Type B pancreatic cell (in vitro differentiated cells): ENCODE measurements at regions not wholly inside any gene's neighbourhood (a gene's known extent, or its start where the extent isn't known, plus 50 kb on each side); places are given as distances from the start of the nearest gene placed in this dataset.

Experiments
- DNase-seq: peaks from one replicate; pipeline ENCODE4 v3.0.0; 2021; ENCODE audit warnings: mixed read lengths; ENCODE audit not compliant: unreplicated experiment; ENCODE audit errors: extremely low spot score
- H3K27ac Mint-ChIP-seq: 2 replicates; pipeline ENCODE4 v1.8.0; 2021; ENCODE audit warnings: mild to moderate bottlenecking, mixed read lengths
- H3K27me3 Mint-ChIP-seq: 2 replicates; pipeline ENCODE4 v1.8.0; 2021; ENCODE audit warnings: mixed read lengths
- H3K36me3 Mint-ChIP-seq: 2 replicates; pipeline ENCODE4 v1.8.0; 2021; ENCODE audit warnings: mixed read lengths
- H3K4me1 Mint-ChIP-seq: one replicate; pipeline ENCODE4 v1.8.0; 2021; ENCODE audit warnings: mixed read lengths; ENCODE audit not compliant: unreplicated experiment
- H3K4me3 Mint-ChIP-seq: 2 replicates; pipeline ENCODE4 v1.8.0; 2021; ENCODE audit warnings: mild to moderate bottlenecking, mixed read lengths
- H3K9me3 Mint-ChIP-seq: 2 replicates; pipeline ENCODE4 v1.8.0; 2021; ENCODE audit warnings: mixed read lengths
- CTCF ChIP-seq: fragments of 200-600 bp; sonication (generic); conservative IDR thresholded peaks from 2 replicates; pipeline ENCODE4 v1.5.0; 2021; ENCODE audit warnings: antibody characterized with exemption, mild to moderate bottlenecking

- no peaks in the 10 kb centered on the region for H3K9me3 Mint-ChIP-seq
- no peaks in the 10 kb centered on the region for H3K36me3 Mint-ChIP-seq
- no peak for TF ChIP-seq CTCF
- no peak overlapping the region for H3K27ac Mint-ChIP-seq
- no peak for DNase-seq
- H3K4me1 Mint-ChIP-seq: no peaks in the 10 kb centered on the region
- H3K4me3 Mint-ChIP-seq: no peak overlapping the region
- H3K27me3 Mint-ChIP-seq: no peaks in the 10 kb centered on the region
Measured at GRCh38 chr5:60453186-60453976, 246.6 kb downstream of the DEPDC1B start.

DNA sequence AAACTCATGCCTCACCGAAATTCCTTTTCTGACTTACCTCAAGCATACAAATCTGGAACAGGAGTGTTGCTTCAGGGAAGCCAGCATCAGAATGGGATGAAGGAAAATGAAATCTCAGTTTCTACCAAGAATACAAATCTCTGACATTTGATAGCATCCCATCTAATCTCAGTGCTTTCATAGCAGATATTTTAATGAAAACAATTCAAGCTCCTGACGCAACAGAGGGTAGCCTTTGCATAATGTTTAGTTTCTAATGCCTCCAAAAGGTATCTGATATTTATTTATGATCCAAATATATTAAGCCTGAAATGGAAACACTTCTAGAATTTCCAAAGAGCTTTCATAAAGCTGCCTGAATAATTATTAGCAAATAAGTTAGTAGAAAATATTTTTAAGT, 251.4 kb downstream of the DEPDC1B start:
- Mint-ChIP-seq H3K4me1 (peaks cover 5% of the 10 kb centered on the region), H3K4me3 (no peak overlapping the region), H3K9me3 (no peaks in the 10 kb centered on the region)

DNA sequence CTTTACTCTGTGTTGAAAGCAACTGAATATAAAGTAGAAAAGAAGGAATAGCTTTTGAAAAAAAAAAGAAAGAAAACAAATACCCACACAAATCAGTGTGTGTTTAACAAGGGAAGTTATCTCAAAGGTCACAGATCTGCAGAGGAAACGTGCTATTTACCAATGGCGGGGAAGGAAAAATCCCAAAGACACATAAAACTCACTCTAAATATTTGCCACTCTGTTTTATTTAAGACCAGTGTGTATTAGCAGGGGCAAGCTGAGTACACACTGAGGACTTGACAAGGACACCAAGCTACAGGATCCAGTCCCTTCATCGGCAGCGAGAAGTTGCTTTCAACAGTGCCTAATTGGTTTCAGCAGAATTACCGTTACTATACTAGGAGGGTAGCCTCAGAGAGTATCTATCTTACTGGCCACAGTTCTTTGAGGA, 252.5 kb downstream of the DEPDC1B start:
- Mint-ChIP-seq H3K36me3 (no peaks in the 10 kb centered on the region), H3K9me3 (no peaks in the 10 kb centered on the region), H3K27me3 (no peaks in the 10 kb centered on the region), H3K4me3 (no peak overlapping the region), H3K4me1 (peaks cover 5% of the 10 kb centered on the region), H3K27ac (no peak overlapping the region)
- TF ChIP-seq CTCF: no peak
- no peak for DNase-seq

More for the DNA sequence above, 251.4 kb downstream of the DEPDC1B start:
- no peak overlapping the region for H3K27ac Mint-ChIP-seq
- TF ChIP-seq CTCF: no peak
- H3K27me3 Mint-ChIP-seq: no peaks in the 10 kb centered on the region
- DNase-seq: no peak
- H3K36me3 Mint-ChIP-seq: no peaks in the 10 kb centered on the region

GRCh38 chr5:60446917-60447316, 253.0 kb downstream of the DEPDC1B start:
- Mint-ChIP-seq H3K9me3 (peaks cover under 1% of the 10 kb centered on the region), H3K4me3 (no peak overlapping the region), H3K36me3 (no peaks in the 10 kb centered on the region), H3K27ac (no peak overlapping the region), H3K27me3 (no peaks in the 10 kb centered on the region), H3K4me1 (peaks cover 5% of the 10 kb centered on the region)
- no peak for TF ChIP-seq CTCF
- DNase-seq: no peak

GRCh38 chr5:60445921-60446320, 254.0 kb downstream of the DEPDC1B start:
- Mint-ChIP-seq H3K36me3 (no peaks in the 10 kb centered on the region), H3K9me3 (peaks cover 7% of the 10 kb centered on the region), H3K4me1 (peaks cover 5% of the 10 kb centered on the region), H3K4me3 (no peak overlapping the region), H3K27me3 (no peaks in the 10 kb centered on the region), H3K27ac (no peak overlapping the region)
- TF ChIP-seq CTCF: no peak
- DNase-seq: no peak
